ENCODE measurements at regions not wholly inside any gene's neighbourhood (a gene's known extent, or its start where the extent isn't known, plus 50 kb on each side); places are given as distances from the start of the nearest gene placed in this dataset.

DNA sequence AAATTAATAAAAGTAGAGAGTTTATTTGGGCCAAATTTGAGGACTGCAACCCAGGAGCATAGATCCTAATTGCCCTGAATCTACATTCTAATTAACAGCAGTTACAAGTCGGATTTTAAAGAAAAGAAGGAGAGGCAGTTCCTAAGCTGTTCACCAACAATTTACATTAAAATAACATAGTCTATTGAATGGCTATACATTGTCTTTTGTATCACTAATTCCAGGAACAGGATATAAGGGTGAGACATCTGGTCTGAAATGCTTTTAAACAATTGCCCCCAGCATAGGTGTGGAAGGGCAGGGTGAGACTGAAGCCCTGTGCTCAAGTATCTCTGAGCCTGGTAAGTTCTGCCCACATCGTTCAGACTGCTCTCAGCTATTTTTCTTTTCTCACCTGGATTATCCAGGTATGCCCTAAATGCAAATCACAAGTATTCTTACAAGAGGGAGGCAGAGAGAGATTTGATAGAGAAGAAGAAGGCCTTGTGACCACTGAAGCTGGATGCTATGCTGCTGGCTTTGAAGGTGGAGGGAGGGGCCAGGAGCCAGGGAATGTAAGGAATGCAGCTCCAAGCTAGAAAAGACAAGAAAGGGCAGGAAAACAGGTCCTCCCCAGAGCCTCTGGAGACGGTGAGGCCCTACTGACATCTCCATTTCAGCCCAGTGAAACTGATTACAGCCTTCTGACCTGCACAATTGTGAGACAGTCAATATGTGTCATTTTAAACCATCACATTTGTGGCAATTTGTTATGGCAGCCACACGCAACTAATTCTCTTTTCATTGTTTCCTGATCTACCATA lies 189.4 kb upstream of the ARL4C start:
- TF ChIP-seq EZH2 (IDR thresholded peaks at IDR 0.05), result no peak
- no peak for TF ChIP-seq FOXP2 (optimal IDR thresholded peaks at IDR 0.05; ENCODE audit: control extremely low read depth, extremely low read length, insufficient read depth)
